A673 (cell line): ENCODE measurements at regions not wholly inside any gene's neighbourhood (a gene's known extent, or its start where the extent isn't known, plus 50 kb on each side); places are given as distances from the start of the nearest gene placed in this dataset.

ENCODE experiments used
- BruUV-seq: library from RNA; stranded (reverse); fragments of 400-500 nt; replicated peaks from 2 replicates; lab custom pipeline; 2021; lab: Mats Ljungman, UMichigan
- CTCF ChIA-PET: fragments of 300-600 bp; sonication (Branson Sonifier 250); formaldehyde crosslinking; loops from one replicate; lab custom pipeline; 2022; ENCODE audit warnings: antibody characterized with exemption; lab: Charles Lee
- POLR2A ChIA-PET: fragments of 300-600 bp; sonication (Branson Sonifier 250); formaldehyde crosslinking; loops from one replicate; lab custom pipeline; 2022; ENCODE audit warnings: antibody characterized with exemption; ENCODE audit not compliant: low non-redundant PET; lab: Charles Lee
- DNase-seq: peaks from one replicate; pipeline ENCODE4 v3.0.0-alpha.2; 2015; ENCODE audit warnings: low spot score
- H3K27ac ChIP-seq: fragments of 200-600 bp; sonication (generic); 2 replicates; pipeline ENCODE4 v1.5.1; 2016; ENCODE audit warnings: mixed run types, low read depth, mild to moderate bottlenecking, mixed read lengths, antibody characterized with exemption, low read length; ENCODE audit not compliant: poor library complexity, severe bottlenecking
- H3K27me3 ChIP-seq: fragments of 200-600 bp; sonication (generic); replicated peaks from 2 replicates; pipeline ENCODE4 v1.6.1; 2017; ENCODE audit warnings: mixed run types, low read depth, mild to moderate bottlenecking, mixed read lengths, antibody characterized with exemption, low read length; ENCODE audit not compliant: insufficient read depth, poor library complexity
- H3K36me3 ChIP-seq: fragments of 200-600 bp; sonication (generic); 2 replicates; pipeline ENCODE4 v1.6.1; 2016; ENCODE audit warnings: mixed run types, mild to moderate bottlenecking, mixed read lengths, antibody characterized with exemption, low read length; ENCODE audit not compliant: insufficient read depth, poor library complexity, severe bottlenecking
- H3K4me1 ChIP-seq: fragments of 200-600 bp; sonication (generic); 2 replicates; pipeline ENCODE4 v1.6.1; 2017; ENCODE audit warnings: mixed run types, mild to moderate bottlenecking, mixed read lengths, antibody characterized with exemption, low read length; ENCODE audit not compliant: insufficient read depth, poor library complexity, severe bottlenecking
- H3K4me3 ChIP-seq: fragments of 200-600 bp; sonication (generic); 2 replicates; pipeline ENCODE4 v1.5.1; 2016; ENCODE audit warnings: low read depth, mixed run types, mild to moderate bottlenecking, mixed read lengths, low read length; ENCODE audit not compliant: poor library complexity, severe bottlenecking
- H3K9me3 ChIP-seq: fragments of 200-600 bp; sonication (generic); 2 replicates; pipeline ENCODE4 v1.6.1; 2016; ENCODE audit warnings: mixed run types, low read depth, mild to moderate bottlenecking, mixed read lengths, antibody characterized with exemption, low read length; ENCODE audit not compliant: poor library complexity, severe bottlenecking
- EZH2 ChIP-seq: fragments of 200-600 bp; sonication (generic); IDR thresholded peaks from 2 replicates; pipeline ENCODE4 v1.6.1; 2017; ENCODE audit warnings: borderline replicate concordance, low read depth, mild to moderate bottlenecking, mixed read lengths, antibody characterized with exemption, low read length; ENCODE audit not compliant: poor library complexity, severe bottlenecking
- intact Hi-C: fragments of 100-400 bp; cut with micrococcal nuclease; formaldehyde crosslinking; loops from one replicate; pipeline ENCODE4 v1.10.0; 2022; ENCODE audit not compliant: unreplicated experiment
- TF ChIP-seq, protein P1 (sequence below): fragments of 300-800, 200-600 bp; sonication (generic); conservative IDR thresholded peaks from 2 replicates; pipeline ENCODE4 v1.5.1; 2017; ENCODE audit warnings: low read depth, mild to moderate bottlenecking, antibody characterized with exemption, low read length, moderate library complexity, mixed read lengths

- Histone ChIP-seq H3K9me3 (no peaks in the 10 kb centered on the region), H3K4me3 (no peak overlapping the region), H3K4me1 (no peaks in the 10 kb centered on the region), H3K36me3 (no peaks in the 10 kb centered on the region), H3K27ac (no peak overlapping the region), H3K27me3 (no peaks in the 10 kb centered on the region)
- DNase-seq: no peak
- intact Hi-C loops: no loop called here
- BruUV-seq: no TSS peak
- POLR2A ChIA-PET: no interaction called here
- TF ChIP-seq EZH2: no peak
- TF ChIP-seq, protein P1, sequence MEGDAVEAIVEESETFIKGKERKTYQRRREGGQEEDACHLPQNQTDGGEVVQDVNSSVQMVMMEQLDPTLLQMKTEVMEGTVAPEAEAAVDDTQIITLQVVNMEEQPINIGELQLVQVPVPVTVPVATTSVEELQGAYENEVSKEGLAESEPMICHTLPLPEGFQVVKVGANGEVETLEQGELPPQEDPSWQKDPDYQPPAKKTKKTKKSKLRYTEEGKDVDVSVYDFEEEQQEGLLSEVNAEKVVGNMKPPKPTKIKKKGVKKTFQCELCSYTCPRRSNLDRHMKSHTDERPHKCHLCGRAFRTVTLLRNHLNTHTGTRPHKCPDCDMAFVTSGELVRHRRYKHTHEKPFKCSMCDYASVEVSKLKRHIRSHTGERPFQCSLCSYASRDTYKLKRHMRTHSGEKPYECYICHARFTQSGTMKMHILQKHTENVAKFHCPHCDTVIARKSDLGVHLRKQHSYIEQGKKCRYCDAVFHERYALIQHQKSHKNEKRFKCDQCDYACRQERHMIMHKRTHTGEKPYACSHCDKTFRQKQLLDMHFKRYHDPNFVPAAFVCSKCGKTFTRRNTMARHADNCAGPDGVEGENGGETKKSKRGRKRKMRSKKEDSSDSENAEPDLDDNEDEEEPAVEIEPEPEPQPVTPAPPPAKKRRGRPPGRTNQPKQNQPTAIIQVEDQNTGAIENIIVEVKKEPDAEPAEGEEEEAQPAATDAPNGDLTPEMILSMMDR: no peak
- CTCF ChIA-PET: no interaction called here
Measured at GRCh38 chr10:26621243-26621888, 76.1 kb upstream of the PDSS1 start.

GRCh38 chr10:26621889-26622711 lies 75.4 kb upstream of the PDSS1 start:
- BruUV-seq: no TSS peak
- ChIA-PET CTCF (no interaction called here), POLR2A (no interaction called here)
- H3K36me3 ChIP-seq: no peaks in the 10 kb centered on the region
- intact Hi-C loops: no loop called here
- no peak overlapping the region for H3K27ac ChIP-seq
- no peaks in the 10 kb centered on the region for H3K4me1 ChIP-seq
- no peaks in the 10 kb centered on the region for H3K9me3 ChIP-seq
- TF ChIP-seq, protein P1: no peak
- no peak for TF ChIP-seq EZH2
- no peak overlapping the region for H3K4me3 ChIP-seq
- DNase-seq: no peak
- no peaks in the 10 kb centered on the region for H3K27me3 ChIP-seq

DNA sequence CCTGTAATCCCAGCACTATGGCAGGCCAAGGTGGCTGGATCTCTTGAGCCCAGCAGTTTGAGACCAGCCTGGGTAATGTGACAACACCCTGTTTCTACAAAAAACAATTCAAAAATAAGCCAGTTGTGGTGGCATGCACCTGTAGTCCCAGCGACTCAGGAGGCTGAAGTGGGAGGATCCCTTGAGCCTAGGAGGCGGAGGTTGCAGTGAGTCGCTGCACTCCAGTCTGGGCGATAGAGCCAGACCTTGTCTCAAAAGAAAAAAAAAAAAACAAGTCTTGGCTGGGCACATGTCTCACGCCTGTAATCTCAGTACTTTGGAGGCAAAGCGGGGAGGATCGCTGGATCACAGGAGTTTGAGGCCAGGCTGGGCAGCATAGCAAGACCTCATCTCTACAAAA lies 74.6 kb upstream of the PDSS1 start:
- ChIA-PET POLR2A (no interaction called here), CTCF (no interaction called here)
- Histone ChIP-seq H3K4me3 (no peak overlapping the region), H3K36me3 (no peaks in the 10 kb centered on the region), H3K9me3 (no peaks in the 10 kb centered on the region), H3K4me1 (no peaks in the 10 kb centered on the region), H3K27me3 (no peaks in the 10 kb centered on the region), H3K27ac (no peak overlapping the region)
- no TSS peak for BruUV-seq
- intact Hi-C loops: no loop called here
- TF ChIP-seq, protein P1: no peak
- TF ChIP-seq EZH2: no peak
- no peak for DNase-seq
